ENCODE measurements at regions not wholly inside any gene's neighbourhood (a gene's known extent, or its start where the extent isn't known, plus 50 kb on each side); places are given as distances from the start of the nearest gene placed in this dataset.

GRCh38 chr4:151472297-151472696 lies 63.3 kb downstream of the FHIP1A start:
- no peak for TF ChIP-seq CTCF (IDR thresholded peaks at IDR 0.05; ENCODE audit: poor library complexity)
- no peak for TF ChIP-seq EZH2phosphoT487 (IDR thresholded peaks at IDR 0.05; ENCODE audit: low read depth, severe bottlenecking, unreplicated experiment)
- TF ChIP-seq EZH2 (IDR thresholded peaks at IDR 0.05; ENCODE audit: borderline replicate concordance): no peak
- Histone ChIP-seq H4K20me1 (ENCODE audit: insufficient read depth, poor library complexity, severe bottlenecking) (no peaks in the 10 kb centered on the region), H3K4me2 (no peak overlapping the region), H3K27ac (no peak overlapping the region), H3K4me1 (ENCODE audit: insufficient read depth) (peaks cover 8% of the 10 kb centered on the region), H3K9me3 (ENCODE audit: low read depth) (no peaks in the 10 kb centered on the region), H2AFZ (no peak overlapping the region), H3K9me2 (replicated peaks; ENCODE audit: insufficient read depth) (no peaks in the 10 kb centered on the region), H3K36me3 (replicated peaks; ENCODE audit: insufficient read depth, low read depth) (no peaks in the 10 kb centered on the region), H3K4me3 (no peak overlapping the region), H3K27me3 (no peaks in the 10 kb centered on the region), H3K79me2 (no peaks in the 10 kb centered on the region)
- 70% methylated on average over 1 of the region's 1 CpG for WGBS (ENCODE audit: low lambda C conversion rate, missing lambda C conversion rate)
- no peak for DNase-seq (ENCODE audit: low spot score)

- Histone ChIP-seq H3K79me2 (no peaks in the 10 kb centered on the region), H3K9me3 (ENCODE audit: low read depth) (no peaks in the 10 kb centered on the region), H3K4me3 (no peak overlapping the region), H3K36me3 (replicated peaks; ENCODE audit: insufficient read depth, low read depth) (no peaks in the 10 kb centered on the region), H2AFZ (no peak overlapping the region), H3K27ac (no peak overlapping the region), H3K4me1 (ENCODE audit: insufficient read depth) (peaks cover 8% of the 10 kb centered on the region), H3K4me2 (no peak overlapping the region), H4K20me1 (ENCODE audit: insufficient read depth, poor library complexity, severe bottlenecking) (no peaks in the 10 kb centered on the region), H3K9me2 (replicated peaks; ENCODE audit: insufficient read depth) (no peaks in the 10 kb centered on the region), H3K27me3 (no peaks in the 10 kb centered on the region)
- 38% methylated on average over 1 of the region's 1 CpG for WGBS (ENCODE audit: low lambda C conversion rate, missing lambda C conversion rate)
- no peak for DNase-seq (ENCODE audit: low spot score)
- TF ChIP-seq EZH2phosphoT487 (IDR thresholded peaks at IDR 0.05; ENCODE audit: low read depth, severe bottlenecking, unreplicated experiment) (no peak), CTCF (IDR thresholded peaks at IDR 0.05; ENCODE audit: poor library complexity) (no peak), EZH2 (IDR thresholded peaks at IDR 0.05; ENCODE audit: borderline replicate concordance) (no peak)
Observed at GRCh38 chr4:151472711-151473110, 63.7 kb downstream of the FHIP1A start.

GRCh38 chr4:151473521-151474097 lies 64.6 kb downstream of the FHIP1A start:
- H3K36me3 ChIP-seq (replicated peaks; ENCODE audit: insufficient read depth, low read depth): no peaks in the 10 kb centered on the region
- H4K20me1 ChIP-seq (ENCODE audit: insufficient read depth, poor library complexity, severe bottlenecking): no peaks in the 10 kb centered on the region
- H3K79me2 ChIP-seq: no peaks in the 10 kb centered on the region
- no peak for DNase-seq (ENCODE audit: low spot score)
- H3K9me2 ChIP-seq (replicated peaks; ENCODE audit: insufficient read depth): no peaks in the 10 kb centered on the region
- H3K4me2 ChIP-seq: no peak overlapping the region
- no peaks in the 10 kb centered on the region for H3K27me3 ChIP-seq
- H3K9me3 ChIP-seq (ENCODE audit: low read depth): no peaks in the 10 kb centered on the region
- no peak overlapping the region for H2AFZ ChIP-seq
- no peak for TF ChIP-seq EZH2phosphoT487 (IDR thresholded peaks at IDR 0.05; ENCODE audit: low read depth, severe bottlenecking, unreplicated experiment)
- no peak for TF ChIP-seq EZH2 (IDR thresholded peaks at IDR 0.05; ENCODE audit: borderline replicate concordance)
- no peak for TF ChIP-seq CTCF (IDR thresholded peaks at IDR 0.05; ENCODE audit: poor library complexity)
- H3K4me3 ChIP-seq: no peak overlapping the region
- H3K4me1 ChIP-seq (ENCODE audit: insufficient read depth): peaks cover 8% of the 10 kb centered on the region
- H3K27ac ChIP-seq: no peak overlapping the region
